HG03103 (cell line): ENCODE measurements at regions not wholly inside any gene's neighbourhood (a gene's known extent, or its start where the extent isn't known, plus 50 kb on each side); places are given as distances from the start of the nearest gene placed in this dataset.

Source experiments
- ATAC-seq: cut with Tn5 transposase; IDR thresholded peaks from one replicate; pipeline ENCODE4 v1.9.1; 2021; ENCODE audit warnings: low read depth; ENCODE audit not compliant: unreplicated experiment

- ATAC-seq, result no peak
These were observed 395.3 kb downstream of the BRD1 start for GRCh38 chr22:49432211-49432896.

- no peak for ATAC-seq
These were observed 396.1 kb downstream of the BRD1 start for GRCh38 chr22:49431551-49431950.

GRCh38 chr22:49429066-49429465 lies 398.6 kb downstream of the BRD1 start:
- ATAC-seq, result no peak

GRCh38 chr22:49427941-49428340 lies 399.7 kb downstream of the BRD1 start:
- no peak for ATAC-seq

GRCh38 chr22:49427341-49427740 lies 400.3 kb downstream of the BRD1 start:
- no peak for ATAC-seq

GRCh38 chr22:49426618-49427266 lies 400.9 kb downstream of the BRD1 start:
- no peak for ATAC-seq

GRCh38 chr22:49426098-49426497 lies 401.6 kb downstream of the BRD1 start:
- no peak for ATAC-seq

GRCh38 chr22:49425356-49425755 lies 402.3 kb downstream of the BRD1 start:
- ATAC-seq, result no peak

- no peak for ATAC-seq
These were observed 402.8 kb downstream of the BRD1 start for GRCh38 chr22:49424893-49425270.

GRCh38 chr22:49423125-49423650 lies 404.5 kb downstream of the BRD1 start:
- no peak for ATAC-seq

- no peak for ATAC-seq
These were observed 405.0 kb downstream of the BRD1 start for GRCh38 chr22:49422701-49423100.

- no peak for ATAC-seq
These were observed 407.0 kb downstream of the BRD1 start for GRCh38 chr22:49420651-49421050.

GRCh38 chr22:49419661-49420060 lies 408.0 kb downstream of the BRD1 start:
- ATAC-seq, result no peak

GRCh38 chr22:49418943-49419342 lies 408.7 kb downstream of the BRD1 start:
- no peak for ATAC-seq

- no peak for ATAC-seq
These were observed 409.3 kb downstream of the BRD1 start for GRCh38 chr22:49418341-49418894.

GRCh38 chr22:49417833-49418232 lies 409.8 kb downstream of the BRD1 start:
- no peak for ATAC-seq

- no peak for ATAC-seq
These were observed 410.3 kb downstream of the BRD1 start for GRCh38 chr22:49417326-49417725.

GRCh38 chr22:49415151-49415951 lies 412.3 kb downstream of the BRD1 start:
- no peak for ATAC-seq

GRCh38 chr22:49413551-49413950 lies 414.1 kb downstream of the BRD1 start:
- ATAC-seq, result no peak

- no peak for ATAC-seq
These were observed 414.5 kb downstream of the BRD1 start for GRCh38 chr22:49413146-49413545.

- no peak for ATAC-seq
These were observed 415.4 kb downstream of the BRD1 start for GRCh38 chr22:49412236-49412635.
